Gastrocnemius medialis (tissue), 4 donors: ENCODE measurements at regions not wholly inside any gene's neighbourhood (a gene's known extent, or its start where the extent isn't known, plus 50 kb on each side); places are given as distances from the start of the nearest gene placed in this dataset.

ENCODE experiments used
- POLR2A ChIP-seq, 2 donors: fragments of 450-650 bp; IDR thresholded peaks; one replicate each; pipeline ENCODE4 v1.6.1; 2017; ENCODE audit warnings: antibody characterized with exemption in 2 of 2, mild to moderate bottlenecking in 2 of 2, moderate library complexity in 2 of 2
- TF ChIP-seq, protein P1 (sequence below), 5 experiments: fragments of 450-650 bp in 3 of 5; fragments of 200-600 bp in 2 of 5; sonication (generic) in 2 of 5; IDR thresholded peaks in 4 of 5; conservative IDR thresholded peaks in 1 of 5; 1 replicate in 4 of 5; 2 replicates in 1 of 5; pipeline ENCODE4 v1.5.1; 2016 to 2019; ENCODE audit warnings: antibody characterized with exemption in 5 of 5, mild to moderate bottlenecking in 3 of 5, moderate library complexity in 3 of 5

DNA sequence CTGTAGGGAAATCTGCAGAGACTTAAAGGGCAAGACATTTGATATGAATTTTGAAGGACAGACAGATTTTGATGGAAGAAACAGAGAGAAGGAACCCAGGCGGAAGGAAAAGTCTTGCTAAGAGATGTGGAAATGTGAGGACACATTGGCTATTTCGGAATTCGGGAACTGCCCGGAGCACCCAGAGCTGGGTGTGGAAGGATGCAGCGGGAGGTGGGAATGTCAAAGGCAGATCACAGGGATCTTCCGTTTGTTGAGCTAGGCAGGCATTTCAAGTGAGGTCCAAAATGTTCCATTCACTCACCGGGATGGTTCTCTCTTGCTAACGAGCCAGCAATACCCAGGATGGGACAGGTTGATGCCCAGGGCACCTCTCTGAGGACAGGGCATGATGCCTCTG, 87.2 kb upstream of the CTBP2 start:
- TF ChIP-seq, protein P1, sequence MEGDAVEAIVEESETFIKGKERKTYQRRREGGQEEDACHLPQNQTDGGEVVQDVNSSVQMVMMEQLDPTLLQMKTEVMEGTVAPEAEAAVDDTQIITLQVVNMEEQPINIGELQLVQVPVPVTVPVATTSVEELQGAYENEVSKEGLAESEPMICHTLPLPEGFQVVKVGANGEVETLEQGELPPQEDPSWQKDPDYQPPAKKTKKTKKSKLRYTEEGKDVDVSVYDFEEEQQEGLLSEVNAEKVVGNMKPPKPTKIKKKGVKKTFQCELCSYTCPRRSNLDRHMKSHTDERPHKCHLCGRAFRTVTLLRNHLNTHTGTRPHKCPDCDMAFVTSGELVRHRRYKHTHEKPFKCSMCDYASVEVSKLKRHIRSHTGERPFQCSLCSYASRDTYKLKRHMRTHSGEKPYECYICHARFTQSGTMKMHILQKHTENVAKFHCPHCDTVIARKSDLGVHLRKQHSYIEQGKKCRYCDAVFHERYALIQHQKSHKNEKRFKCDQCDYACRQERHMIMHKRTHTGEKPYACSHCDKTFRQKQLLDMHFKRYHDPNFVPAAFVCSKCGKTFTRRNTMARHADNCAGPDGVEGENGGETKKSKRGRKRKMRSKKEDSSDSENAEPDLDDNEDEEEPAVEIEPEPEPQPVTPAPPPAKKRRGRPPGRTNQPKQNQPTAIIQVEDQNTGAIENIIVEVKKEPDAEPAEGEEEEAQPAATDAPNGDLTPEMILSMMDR (IDR thresholded peaks at IDR 0.05 in 4 of 5, conservative IDR thresholded peaks at IDR 0.05 in 1 of 5): no peak
- TF ChIP-seq POLR2A (IDR thresholded peaks at IDR 0.05): no peak
